ENCODE measurements at regions not wholly inside any gene's neighbourhood (a gene's known extent, or its start where the extent isn't known, plus 50 kb on each side); places are given as distances from the start of the nearest gene placed in this dataset.
"Not testable (repeated sequence)": the region's sequence is repeated elsewhere in the genome, so short reads cannot be mapped to it uniquely, and the experiment has no call there.

- DNase-seq (ENCODE audit: low spot score), result no peak
Observed at GRCh38 chrX:30008031-30008430, 207.3 kb upstream of the MAGEB2 start.

GRCh38 chrX:30010471-30010870 is 204.9 kb upstream of the MAGEB2 start:
- peak; percentile 18 for DNase-seq (ENCODE audit: low spot score)

GRCh38 chrX:30015440-30015839 is 199.9 kb upstream of the MAGEB2 start:
- DNase-seq (ENCODE audit: low spot score), result no peak

- no peak for DNase-seq (ENCODE audit: low spot score)
Observed at GRCh38 chrX:30027636-30028035, 187.7 kb upstream of the MAGEB2 start.

GRCh38 chrX:30036406-30036805 is 179.0 kb upstream of the MAGEB2 start:
- not testable (repeated sequence) for DNase-seq (ENCODE audit: low spot score)

- peak; percentile 57 for DNase-seq (ENCODE audit: low spot score)
Observed at GRCh38 chrX:30039768-30040167, 175.6 kb upstream of the MAGEB2 start.

- peak; percentile 59 for DNase-seq (ENCODE audit: low spot score)
Observed at GRCh38 chrX:30060718-30061117, 154.6 kb upstream of the MAGEB2 start.

GRCh38 chrX:30065226-30065625 is 150.1 kb upstream of the MAGEB2 start:
- peak; percentile 86 for DNase-seq (ENCODE audit: low spot score)

- no peak for DNase-seq (ENCODE audit: low spot score)
Observed at GRCh38 chrX:30067677-30068076, 147.7 kb upstream of the MAGEB2 start.

- DNase-seq (ENCODE audit: low spot score), result no peak
Observed at GRCh38 chrX:30085571-30085970, 129.8 kb upstream of the MAGEB2 start.

GRCh38 chrX:30111431-30111830 is 103.9 kb upstream of the MAGEB2 start:
- no peak for DNase-seq (ENCODE audit: low spot score)

GRCh38 chrX:30141966-30142365 is 73.4 kb upstream of the MAGEB2 start:
- DNase-seq (ENCODE audit: low spot score), result peak; percentile 66

- DNase-seq (ENCODE audit: low spot score), result no peak
Observed at GRCh38 chrX:30144221-30144620, 71.1 kb upstream of the MAGEB2 start.

GRCh38 chrX:30144971-30145731 is 70.2 kb upstream of the MAGEB2 start:
- no peak for DNase-seq (ENCODE audit: low spot score)

GRCh38 chrX:30147996-30148643 is 67.2 kb upstream of the MAGEB2 start:
- no peak for DNase-seq (ENCODE audit: low spot score)

GRCh38 chrX:30149206-30149605 is 66.2 kb upstream of the MAGEB2 start:
- peak; percentile 73 for DNase-seq (ENCODE audit: low spot score)

- peak; percentile 60 for DNase-seq (ENCODE audit: low spot score)
Observed at GRCh38 chrX:30150196-30150895, 65.0 kb upstream of the MAGEB2 start.

- DNase-seq (ENCODE audit: low spot score), result no peak
Observed at GRCh38 chrX:30151964-30152363, 63.4 kb upstream of the MAGEB2 start.

- DNase-seq (ENCODE audit: low spot score), result no peak
Observed at GRCh38 chrX:30153175-30153880, 62.0 kb upstream of the MAGEB2 start.

GRCh38 chrX:30153881-30154260 is 61.5 kb upstream of the MAGEB2 start:
- peak; percentile 6 for DNase-seq (ENCODE audit: low spot score)

- DNase-seq (ENCODE audit: low spot score), result no peak
Observed at GRCh38 chrX:30156009-30156408, 59.4 kb upstream of the MAGEB2 start.

GRCh38 chrX:30156880-30157560 is 58.3 kb upstream of the MAGEB2 start:
- no peak for DNase-seq (ENCODE audit: low spot score)

All from A172 (cell line).